ENCODE measurements at regions not wholly inside any gene's neighbourhood (a gene's known extent, or its start where the extent isn't known, plus 50 kb on each side); places are given as distances from the start of the nearest gene placed in this dataset.

- intact Hi-C loops (cut with micrococcal nuclease) = no loop called here
- Histone ChIP-seq H3K27ac (ENCODE audit: low read depth, low read length) (no peak overlapping the region), H3K4me1 (ENCODE audit: control insufficient read depth in 1 of 2, insufficient read depth in 2 of 2, low read length in 2 of 2) (no peaks in the 10 kb centered on the region), H3K9ac (ENCODE audit: low read length) (no peak overlapping the region), H3K79me2 (ENCODE audit: insufficient read depth, low read length) (no peaks in the 10 kb centered on the region), H3K9me2 (ENCODE audit: insufficient read depth) (no peaks in the 10 kb centered on the region), H3K9me3 (ENCODE audit: control insufficient read depth in 1 of 2, insufficient read depth in 1 of 2, low read depth in 1 of 2, low read length in 2 of 2) (no peaks in the 10 kb centered on the region), H3K27me3 (ENCODE audit: insufficient read depth, low read length) (no peaks in the 10 kb centered on the region), H4K20me1 (ENCODE audit: insufficient read depth) (no peaks in the 10 kb centered on the region), H2AFZ (ENCODE audit: low read depth, low read length, poor library complexity, severe bottlenecking) (no peak overlapping the region), H3K4me2 (ENCODE audit: low read length) (no peak overlapping the region), H3K36me3 (ENCODE audit: control insufficient read depth in 1 of 2, insufficient read depth in 2 of 2, low read length in 2 of 2) (no peaks in the 10 kb centered on the region), H3K4me3 (replicated peaks in 1 of 2; ENCODE audit: low read depth in 1 of 2, low read length in 2 of 2) (no peak overlapping the region)
- CTCF ChIA-PET = no interaction called here
- POLR2A ChIA-PET = no interaction called here
- RAD21 ChIA-PET (ENCODE audit: low non-redundant PET in 1 of 2, low total read pairs in 2 of 2, uncharacterized antibody in 2 of 2, unreplicated experiment in 2 of 2) = no interaction called here
- no TSS peak for BruUV-seq (replicated peaks)
- TF ChIP-seq EGR1 (IDR thresholded peaks at IDR 0.05; ENCODE audit: low read depth) = no peak
- TF ChIP-seq EZH2phosphoT487 (IDR thresholded peaks at IDR 0.05; ENCODE audit: borderline replicate concordance) = no peak
- TF ChIP-seq REST (IDR thresholded peaks at IDR 0.05; ENCODE audit: low read depth) = no peak
- DNase-seq (ENCODE audit: low read depth, low spot score) = no peak
- no peak for ATAC-seq
These were observed 71.4 kb upstream of the MYLIP start for GRCh38 chr6:16057446-16057845.

GRCh38 chr6:16056263-16056870 lies 72.5 kb upstream of the MYLIP start:
- Histone ChIP-seq H2AFZ (ENCODE audit: low read depth, low read length, poor library complexity, severe bottlenecking) (no peak overlapping the region), H4K20me1 (ENCODE audit: insufficient read depth) (no peaks in the 10 kb centered on the region), H3K4me3 (replicated peaks in 1 of 2; ENCODE audit: low read depth in 1 of 2, low read length in 2 of 2) (no peak overlapping the region), H3K27ac (ENCODE audit: low read depth, low read length) (no peak overlapping the region), H3K36me3 (ENCODE audit: control insufficient read depth in 1 of 2, insufficient read depth in 2 of 2, low read length in 2 of 2) (no peaks in the 10 kb centered on the region), H3K9me3 (ENCODE audit: control insufficient read depth in 1 of 2, insufficient read depth in 1 of 2, low read depth in 1 of 2, low read length in 2 of 2) (no peaks in the 10 kb centered on the region), H3K9me2 (ENCODE audit: insufficient read depth) (no peaks in the 10 kb centered on the region), H3K79me2 (ENCODE audit: insufficient read depth, low read length) (no peaks in the 10 kb centered on the region), H3K27me3 (ENCODE audit: insufficient read depth, low read length) (no peaks in the 10 kb centered on the region), H3K4me2 (ENCODE audit: low read length) (no peak overlapping the region), H3K4me1 (ENCODE audit: control insufficient read depth in 1 of 2, insufficient read depth in 2 of 2, low read length in 2 of 2) (no peaks in the 10 kb centered on the region), H3K9ac (ENCODE audit: low read length) (no peak overlapping the region)
- intact Hi-C loops (cut with micrococcal nuclease) = no loop called here
- CTCF ChIA-PET = no interaction called here
- POLR2A ChIA-PET = no interaction called here
- RAD21 ChIA-PET (ENCODE audit: low non-redundant PET in 1 of 2, low total read pairs in 2 of 2, uncharacterized antibody in 2 of 2, unreplicated experiment in 2 of 2) = no interaction called here
- ATAC-seq (no peak), DNase-seq (ENCODE audit: low read depth, low spot score) (no peak)
- no TSS peak for BruUV-seq (replicated peaks)
- TF ChIP-seq CTCF (IDR thresholded peaks at IDR 0.05 in 2 of 3, conservative IDR thresholded peaks at IDR 0.05 in 1 of 3; ENCODE audit: borderline replicate concordance in 1 of 3, insufficient read depth in 1 of 3, low read depth in 2 of 3, low read length in 2 of 3) = no peak
- no peak for TF ChIP-seq ELF1 (IDR thresholded peaks at IDR 0.05; ENCODE audit: borderline replicate concordance, low read depth)
- no peak for TF ChIP-seq ATF3 (IDR thresholded peaks at IDR 0.05)
- TF ChIP-seq POLR2A (IDR thresholded peaks at IDR 0.05; ENCODE audit: borderline replicate concordance, extremely low read depth, insufficient read depth, insufficient read length) = no peak
- TF ChIP-seq CEBPB (IDR thresholded peaks at IDR 0.05; ENCODE audit: low read depth) = no peak
- no peak for TF ChIP-seq REST (IDR thresholded peaks at IDR 0.05; ENCODE audit: low read depth)
- TF ChIP-seq JUND (IDR thresholded peaks at IDR 0.05) = no peak
- TF ChIP-seq RAD21 (IDR thresholded peaks at IDR 0.05; ENCODE audit: low read depth) = no peak
- no peak for TF ChIP-seq EZH2 (IDR thresholded peaks at IDR 0.05)
- no peak for TF ChIP-seq ZFX (IDR thresholded peaks at IDR 0.05)
